GM19468 (cell line): ENCODE measurements at regions not wholly inside any gene's neighbourhood (a gene's known extent, or its start where the extent isn't known, plus 50 kb on each side); places are given as distances from the start of the nearest gene placed in this dataset.

Source experiments
- ATAC-seq: cut with Tn5 transposase; IDR thresholded peaks from one replicate; pipeline ENCODE4 v1.9.1; 2021; ENCODE audit warnings: mild to moderate bottlenecking, moderate library complexity, moderate number of reproducible peaks; ENCODE audit not compliant: unreplicated experiment; ENCODE audit errors: extremely low read depth

- ATAC-seq: no peak
These were observed 167.2 kb upstream of the BMP4 start for GRCh38 chr14:54123841-54124240.

- no peak for ATAC-seq
These were observed 168.5 kb upstream of the BMP4 start for GRCh38 chr14:54125109-54125508.

GRCh38 chr14:54126947-54127346 is 170.3 kb upstream of the BMP4 start:
- ATAC-seq: no peak

- ATAC-seq: no peak
These were observed 170.9 kb upstream of the BMP4 start for GRCh38 chr14:54127526-54127925.

GRCh38 chr14:54129850-54130640 is 173.4 kb upstream of the BMP4 start:
- ATAC-seq: no peak

GRCh38 chr14:54132496-54132895 is 175.9 kb upstream of the BMP4 start:
- no peak for ATAC-seq

- no peak for ATAC-seq
These were observed 177.3 kb upstream of the BMP4 start for GRCh38 chr14:54133896-54134295.

- ATAC-seq: no peak
These were observed 179.2 kb upstream of the BMP4 start for GRCh38 chr14:54135804-54136280.

- no peak for ATAC-seq
These were observed 180.4 kb upstream of the BMP4 start for GRCh38 chr14:54136894-54137613.

- ATAC-seq: no peak
These were observed 181.0 kb upstream of the BMP4 start for GRCh38 chr14:54137614-54137961.

- no peak for ATAC-seq
These were observed 181.4 kb upstream of the BMP4 start for GRCh38 chr14:54138024-54138353.

- no peak for ATAC-seq
These were observed 181.9 kb upstream of the BMP4 start for GRCh38 chr14:54138354-54139038.

GRCh38 chr14:54140551-54140950 is 183.9 kb upstream of the BMP4 start:
- no peak for ATAC-seq

GRCh38 chr14:54146601-54147000 is 190.0 kb upstream of the BMP4 start:
- no peak for ATAC-seq

- no peak for ATAC-seq
These were observed 190.7 kb upstream of the BMP4 start for GRCh38 chr14:54147282-54147681.

- ATAC-seq: no peak
These were observed 191.1 kb upstream of the BMP4 start for GRCh38 chr14:54147758-54148157.

- no peak for ATAC-seq
These were observed 191.6 kb upstream of the BMP4 start for GRCh38 chr14:54148251-54148650.

GRCh38 chr14:54152351-54152750 is 195.7 kb upstream of the BMP4 start:
- ATAC-seq: no peak

- no peak for ATAC-seq
These were observed 209.7 kb upstream of the BMP4 start for GRCh38 chr14:54166049-54166950.

- ATAC-seq: no peak
These were observed 211.9 kb upstream of the BMP4 start for GRCh38 chr14:54168489-54168888.
